ENCODE measurements at regions not wholly inside any gene's neighbourhood (a gene's known extent, or its start where the extent isn't known, plus 50 kb on each side); places are given as distances from the start of the nearest gene placed in this dataset.

GRCh38 chr13:99847318-99847750 is 124.2 kb downstream of the ZIC5 start (continued):
- TF ChIP-seq MAX (IDR thresholded peaks at IDR 0.05): 0 out of 2 replicates have a peak, but pooled peaks have one; percentile 16
- TF ChIP-seq POGZ (CRISPR knock-in tag; IDR thresholded peaks at IDR 0.05): no peak
- no peak for TF ChIP-seq TP53 (CRISPR knock-in tag; conservative IDR thresholded peaks at IDR 0.05)
- no peak for TF ChIP-seq HOMEZ (CRISPR knock-in tag; IDR thresholded peaks at IDR 0.05; ENCODE audit: low read depth)
- no peak for TF ChIP-seq KDM2A (CRISPR knock-in tag; IDR thresholded peaks at IDR 0.05; ENCODE audit: borderline replicate concordance, low read depth)
- TF ChIP-seq DBP (CRISPR knock-in tag; IDR thresholded peaks at IDR 0.05; ENCODE audit: not compliant biosample characterization): no peak
- TF ChIP-seq HNF1A (IDR thresholded peaks at IDR 0.05; ENCODE audit: low read depth): no peak
- TF ChIP-seq HNF1A (CRISPR knock-in tag; IDR thresholded peaks at IDR 0.05; ENCODE audit: borderline replicate concordance): no peak
- no peak for TF ChIP-seq ZBTB21 (CRISPR knock-in tag; IDR thresholded peaks at IDR 0.05)
- no peak for TF ChIP-seq HIC2 (CRISPR knock-in tag; IDR thresholded peaks at IDR 0.05; ENCODE audit: low read depth)
- TF ChIP-seq ZNF562 (CRISPR knock-in tag; IDR thresholded peaks at IDR 0.05; ENCODE audit: borderline replicate concordance): 0 out of 2 replicates have a peak, but pooled peaks have one; percentile 26
